HG03095 (cell line): ENCODE measurements at regions not wholly inside any gene's neighbourhood (a gene's known extent, or its start where the extent isn't known, plus 50 kb on each side); places are given as distances from the start of the nearest gene placed in this dataset.

ENCODE experiments used
- ATAC-seq: cut with Tn5 transposase; IDR thresholded peaks from one replicate; pipeline ENCODE4 v1.9.1; 2021; ENCODE audit warnings: moderate library complexity; ENCODE audit not compliant: unreplicated experiment

DNA sequence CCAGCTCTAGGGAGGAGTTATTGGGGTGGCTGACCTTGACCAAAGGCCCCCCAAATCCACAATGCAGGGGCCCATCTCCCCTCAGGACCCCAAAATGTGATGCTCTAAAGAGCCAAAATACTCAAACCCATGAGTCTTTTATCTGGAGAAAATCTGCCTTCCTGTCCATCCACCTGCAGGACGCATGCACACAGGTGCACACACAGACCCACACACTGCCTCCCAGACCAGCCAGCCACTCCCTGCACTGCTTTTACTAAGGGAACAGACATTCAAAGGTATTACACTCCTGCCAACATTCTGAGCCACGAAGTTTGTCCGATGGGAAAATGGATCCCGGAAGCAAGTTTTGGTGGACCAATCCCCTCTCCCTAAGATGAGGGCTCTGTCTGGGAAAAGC lies 76.1 kb upstream of the CDH5 start:
- ATAC-seq, result no peak

DNA sequence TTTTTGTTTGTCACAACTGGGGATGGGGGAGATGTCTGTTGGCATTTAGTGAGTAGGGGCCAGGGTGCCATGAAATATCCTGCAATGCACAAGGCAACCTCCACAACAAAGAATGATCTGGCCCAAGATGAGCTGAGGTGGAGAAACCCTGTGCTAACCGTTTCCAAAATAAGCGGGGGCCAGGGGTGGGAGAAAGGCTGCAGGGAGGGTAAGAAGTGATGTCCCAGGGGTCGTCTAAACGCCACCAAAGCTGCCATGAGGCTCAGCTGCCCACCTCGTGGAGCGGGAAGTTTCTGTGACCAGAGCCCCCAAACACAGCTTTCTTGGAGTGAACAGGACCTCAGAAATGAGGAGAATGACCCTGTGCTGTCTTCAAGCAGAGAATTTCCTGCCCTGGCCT lies 76.5 kb upstream of the CDH5 start:
- no peak for ATAC-seq

DNA sequence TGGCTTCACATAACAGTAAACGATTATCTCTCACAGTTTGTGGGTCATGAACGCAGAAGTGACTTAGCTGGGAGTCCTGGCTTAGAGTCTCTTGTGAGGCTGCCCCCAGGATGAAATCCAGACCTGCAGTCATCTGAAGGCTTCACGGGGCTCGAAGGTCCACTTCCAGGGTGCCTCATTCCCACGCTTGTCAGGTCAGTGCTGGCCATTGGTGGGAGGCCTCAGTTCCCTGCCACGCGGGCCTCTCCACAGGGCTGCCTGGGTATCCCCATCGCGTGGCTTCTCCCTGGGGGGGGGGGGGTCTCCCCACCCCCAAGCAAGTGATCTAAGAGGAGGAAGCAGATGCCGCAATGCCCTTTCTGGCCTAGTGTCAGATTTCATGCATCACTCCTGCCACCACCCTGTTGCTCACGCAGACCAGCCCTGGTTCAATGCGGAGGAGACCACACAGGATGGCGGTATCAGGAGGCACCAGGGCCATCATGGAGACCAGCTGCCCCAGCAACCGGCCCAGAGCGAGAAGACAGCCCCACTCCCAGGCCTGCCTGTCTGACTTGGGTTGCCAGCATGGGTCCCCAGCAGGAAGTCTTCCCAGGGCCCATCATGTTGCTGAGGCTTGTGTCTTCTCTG lies 77.3 kb upstream of the CDH5 start:
- ATAC-seq, result no peak

DNA sequence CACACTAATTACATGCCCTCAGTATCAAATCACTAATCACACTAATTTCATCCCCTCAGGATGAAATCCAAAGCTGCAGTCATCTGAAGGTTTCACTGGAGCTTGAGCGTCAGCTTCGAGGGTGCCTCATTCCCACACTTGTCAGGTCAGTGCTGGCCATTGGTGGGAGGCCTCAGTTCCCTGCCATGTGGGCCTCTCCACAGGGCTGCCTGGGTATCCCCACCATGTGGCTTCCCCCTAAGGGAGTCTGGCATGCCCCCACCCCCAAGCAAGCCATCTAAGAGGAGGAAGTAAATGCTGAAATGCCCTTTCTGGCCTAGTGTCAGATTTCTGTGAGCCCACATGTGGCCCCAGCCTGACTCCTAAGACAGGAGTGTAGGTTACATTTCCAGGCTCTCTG lies 78.6 kb upstream of the CDH5 start:
- no peak for ATAC-seq

DNA sequence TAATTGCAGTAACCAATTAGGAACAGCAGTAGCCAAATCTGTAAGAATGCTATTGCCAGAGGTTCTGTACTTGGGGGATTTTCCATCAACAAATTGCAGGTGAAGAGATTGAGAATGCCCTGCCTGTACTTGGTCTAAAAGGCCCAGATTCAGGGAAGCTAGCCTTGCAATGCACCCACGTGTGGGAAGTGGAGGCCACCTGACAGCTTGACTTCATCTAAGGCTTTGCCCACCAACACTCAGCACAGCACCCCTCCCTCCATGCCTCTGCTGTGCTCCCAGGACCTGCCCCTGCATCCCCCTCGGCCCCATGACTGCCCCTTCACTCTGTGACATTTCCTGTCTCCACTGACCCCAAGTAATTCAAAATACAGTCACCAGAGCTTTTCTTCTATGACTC lies 79.1 kb upstream of the CDH5 start:
- no peak for ATAC-seq

DNA sequence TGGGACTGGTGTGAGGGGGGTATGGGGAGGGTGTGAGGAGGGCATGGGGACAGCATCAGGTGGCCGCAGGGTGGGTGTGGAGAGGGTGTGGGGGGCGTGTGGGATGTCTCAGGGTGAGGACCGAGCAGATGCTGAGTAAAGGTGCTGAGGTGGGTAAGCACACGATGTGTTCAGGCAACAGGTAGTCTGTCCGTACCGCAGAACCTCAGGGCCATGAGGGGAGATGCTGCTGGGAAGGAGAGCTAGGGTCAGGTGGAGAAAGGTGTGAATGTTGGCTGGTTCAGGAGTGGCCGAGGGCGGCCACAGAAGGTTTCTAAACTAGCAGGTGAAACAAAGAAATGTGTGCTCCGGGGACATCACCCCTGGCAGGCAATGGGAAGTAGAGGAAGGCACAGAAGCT lies 80.0 kb upstream of the CDH5 start:
- no peak for ATAC-seq

DNA sequence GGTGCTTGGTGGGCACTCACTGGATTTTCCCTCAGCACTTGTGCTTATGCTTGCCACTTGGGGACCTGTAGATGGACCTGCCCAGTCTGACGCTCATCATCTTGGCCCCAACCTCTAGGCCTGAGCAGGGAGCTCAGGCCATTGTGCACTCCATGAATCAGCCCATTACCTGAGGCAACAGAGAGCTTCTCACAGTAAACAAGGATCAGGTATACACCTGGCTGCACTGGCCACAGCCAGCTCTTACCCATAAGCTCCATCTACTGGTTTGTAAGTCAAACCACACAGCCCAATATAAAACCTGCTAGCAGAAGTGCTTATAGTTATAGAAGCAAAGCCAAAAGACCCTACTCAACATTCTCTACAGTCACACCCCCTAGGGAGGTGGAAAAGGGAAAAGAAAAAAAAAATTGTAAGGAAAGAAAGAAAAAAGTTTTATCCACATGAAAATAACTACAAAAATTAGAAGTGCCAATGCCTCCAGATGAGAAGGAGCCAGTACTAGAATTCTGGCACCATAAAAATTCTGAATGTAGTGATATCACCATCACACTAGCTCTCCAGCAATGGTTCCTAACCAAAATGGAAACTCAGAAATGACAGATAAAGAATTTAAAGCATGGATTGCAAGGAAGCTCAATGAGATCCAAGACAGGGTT lies 87.8 kb upstream of the CDH5 start:
- ATAC-seq, result no peak

DNA sequence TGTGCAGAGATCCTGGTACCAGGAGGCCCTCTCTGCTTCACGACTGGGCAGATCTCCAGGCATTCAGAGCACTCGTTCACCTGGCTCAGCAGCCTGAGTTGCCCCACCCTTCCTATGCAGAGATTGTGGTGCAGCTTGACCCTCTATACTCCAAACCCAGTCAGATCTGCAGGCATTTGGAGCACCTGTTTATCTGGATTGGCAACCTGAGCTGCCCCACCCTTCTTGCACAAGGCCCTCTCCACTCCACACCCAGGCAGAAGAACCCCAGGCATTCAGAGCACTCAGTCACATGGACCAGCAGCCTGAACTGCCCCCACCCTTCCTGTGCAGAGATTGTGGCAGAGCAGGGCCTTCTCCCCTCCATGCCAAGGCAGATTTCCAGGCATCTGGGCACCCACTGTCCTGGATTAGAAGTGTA lies 88.4 kb upstream of the CDH5 start:
- ATAC-seq, result no peak

DNA sequence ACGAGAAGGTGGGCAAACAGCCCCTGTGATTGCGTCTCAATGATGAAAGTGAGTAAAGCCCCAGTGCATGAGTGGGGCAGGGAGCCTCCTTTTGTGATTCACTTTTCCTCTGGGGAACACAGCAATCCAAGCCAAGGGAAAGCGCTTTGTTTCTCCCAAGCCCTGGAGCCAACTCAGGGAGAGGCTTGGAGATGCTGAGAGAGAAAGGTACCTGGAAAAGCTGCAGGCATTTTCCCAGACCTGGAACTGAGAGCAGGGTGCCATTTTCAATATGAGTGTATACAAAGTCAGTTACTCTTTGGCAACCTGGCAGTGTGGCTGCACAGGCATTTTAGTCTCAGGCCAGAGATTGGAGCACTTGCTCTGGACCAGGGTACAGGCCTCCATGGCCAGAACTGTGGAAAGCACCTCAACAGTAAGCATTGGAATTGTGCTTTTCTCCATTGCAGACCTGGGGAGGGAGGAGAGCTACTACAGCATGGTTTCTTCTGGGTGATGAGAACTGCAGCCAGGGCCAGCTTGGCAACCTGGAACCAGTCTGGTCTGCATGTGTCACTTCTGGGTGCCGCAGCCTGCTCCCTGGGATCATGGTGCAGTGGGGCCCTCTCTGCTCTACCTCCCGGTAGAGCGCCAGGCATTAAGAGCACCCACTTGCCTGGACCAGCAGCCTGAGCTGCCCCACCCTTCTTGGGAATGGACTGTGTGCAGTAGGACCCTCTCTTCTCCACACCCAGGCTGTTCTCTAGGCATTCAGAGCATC lies 89.0 kb upstream of the CDH5 start:
- no peak for ATAC-seq

DNA sequence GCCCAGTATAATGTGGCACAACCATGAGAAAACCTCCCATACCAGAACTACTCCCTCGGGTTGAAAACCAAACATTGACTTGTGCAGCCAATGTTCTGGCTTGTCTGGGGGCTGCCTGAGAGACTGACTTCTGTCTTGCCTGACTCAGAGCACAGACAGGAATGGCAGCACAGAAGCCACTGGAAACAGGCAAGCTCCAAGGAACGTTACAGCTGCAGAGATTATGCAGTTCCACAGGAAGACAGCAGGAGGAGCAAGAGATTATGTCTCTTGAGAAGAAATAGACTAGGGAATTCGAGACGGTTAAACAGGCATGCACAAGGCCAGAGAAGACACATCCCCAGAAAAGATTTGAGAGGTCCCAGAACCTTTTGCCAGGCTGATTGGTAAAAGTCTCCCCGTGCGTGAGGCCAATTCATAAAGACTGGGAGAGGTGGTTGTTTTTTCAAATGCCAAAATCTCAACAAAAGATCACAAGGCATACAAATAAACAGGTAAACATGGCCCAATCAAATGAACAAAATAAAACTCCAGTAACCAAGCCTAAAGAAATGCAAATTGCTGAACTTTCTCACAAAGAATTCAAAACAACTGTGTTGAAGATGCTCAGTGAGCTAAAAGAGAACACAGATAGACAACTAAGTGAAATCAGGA lies 90.6 kb upstream of the CDH5 start:
- no peak for ATAC-seq

DNA sequence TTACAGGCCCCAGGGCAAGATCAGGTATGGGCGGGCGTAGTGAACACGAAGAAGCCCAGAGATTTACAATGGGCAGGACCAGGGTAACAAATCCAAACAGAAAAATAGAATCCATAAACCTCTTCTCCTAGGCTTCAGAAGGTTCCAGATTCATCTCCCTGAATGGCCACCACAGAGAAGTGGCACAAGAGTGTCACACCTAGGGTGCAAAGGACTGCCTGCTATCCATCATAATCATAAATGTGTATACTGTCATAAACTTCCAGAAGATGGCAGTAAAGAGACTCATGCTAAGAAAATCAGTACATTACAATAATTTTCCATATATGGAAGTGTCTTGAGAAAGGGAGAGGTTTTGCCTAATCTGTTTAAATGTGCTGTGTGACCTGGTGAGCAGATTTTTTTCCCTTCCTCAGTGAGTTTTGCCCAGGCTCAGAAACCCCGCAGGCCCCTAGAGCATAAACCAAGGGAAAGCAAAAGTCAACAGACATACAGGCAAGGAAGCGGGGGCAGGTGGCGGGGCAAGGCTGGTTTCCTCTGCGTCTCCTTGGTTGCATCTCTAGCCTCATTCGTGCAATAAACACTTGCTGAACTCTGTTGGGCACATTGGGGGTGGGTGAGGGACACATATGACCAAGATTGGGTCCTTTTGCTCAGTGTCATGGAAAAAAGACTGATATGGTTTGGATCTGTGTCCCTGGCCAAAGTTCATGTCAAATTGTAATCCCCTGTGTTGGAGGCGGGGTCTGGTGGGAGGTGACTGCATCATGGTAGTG lies 92.0 kb upstream of the CDH5 start:
- ATAC-seq, result no peak

DNA sequence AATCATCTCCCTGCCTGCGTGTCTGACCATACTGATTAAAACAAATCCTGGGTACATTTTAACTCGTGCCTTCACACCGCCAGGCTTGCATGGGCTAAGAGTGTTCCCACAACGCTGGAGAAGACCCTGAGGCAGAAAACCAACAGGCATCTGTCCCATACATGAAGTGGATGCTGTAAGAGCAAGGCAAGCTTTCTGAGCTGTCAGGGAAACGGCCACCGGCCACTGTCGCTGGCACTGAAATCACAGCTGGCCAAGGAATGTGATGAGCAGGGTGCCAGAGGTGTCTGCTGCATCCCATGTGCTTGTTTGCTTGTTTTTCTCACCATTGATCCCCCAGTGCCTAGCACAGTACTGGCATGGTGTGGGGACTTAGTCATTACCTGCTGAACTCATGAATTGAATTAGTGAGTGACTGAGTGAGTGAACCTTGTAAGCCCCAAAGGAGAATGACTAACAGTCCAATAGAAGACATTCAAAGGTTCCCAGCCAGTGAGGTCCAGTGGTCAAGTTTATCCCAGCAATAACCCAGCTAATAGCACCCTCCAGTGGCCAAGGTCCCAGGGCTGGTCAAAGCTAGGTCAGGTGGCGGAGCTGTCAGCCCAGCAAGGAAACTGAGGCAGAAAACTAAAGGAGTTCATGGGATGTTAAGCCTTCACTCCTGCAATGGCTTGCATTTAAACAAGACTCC lies 92.7 kb upstream of the CDH5 start:
- ATAC-seq, result no peak

DNA sequence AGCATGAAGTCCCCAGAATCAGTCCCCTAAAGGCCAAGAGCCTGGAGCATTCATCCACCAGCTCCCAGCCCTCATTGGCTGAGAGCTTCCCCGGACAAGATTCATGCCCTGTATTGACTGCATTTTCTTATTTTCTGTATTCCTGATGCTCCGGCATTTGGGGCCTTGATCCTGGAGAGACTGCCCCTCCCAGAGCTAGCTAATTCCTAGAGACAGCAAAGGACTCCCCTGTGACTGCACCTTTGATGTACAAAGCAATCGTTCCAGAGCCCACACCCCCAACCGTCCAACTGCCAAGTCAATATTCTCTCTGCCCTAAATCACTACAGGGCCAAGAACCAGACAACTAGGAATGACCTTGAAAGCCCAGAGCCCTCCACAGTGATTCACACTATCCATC lies 93.4 kb upstream of the CDH5 start:
- no peak for ATAC-seq

DNA sequence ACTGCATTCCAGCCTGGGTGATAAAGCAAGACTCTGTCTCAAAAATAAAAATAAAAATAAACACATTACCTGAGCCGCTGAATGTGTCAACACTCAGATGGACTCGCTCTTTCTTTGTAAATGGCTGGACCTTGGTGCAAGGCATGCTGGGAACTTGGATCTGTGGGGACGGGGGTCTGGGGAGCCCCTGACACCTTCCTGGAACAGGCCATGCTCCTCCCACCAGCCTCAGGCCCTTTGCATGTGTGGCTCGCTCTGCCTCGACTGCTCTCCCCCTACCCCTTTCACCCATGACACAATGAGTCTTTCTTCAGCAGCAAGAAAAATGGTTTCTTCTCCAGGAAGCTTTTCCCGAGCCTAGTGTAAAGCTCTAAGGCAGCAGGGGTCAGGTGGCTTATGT lies 94.0 kb upstream of the CDH5 start:
- ATAC-seq, result no peak

DNA sequence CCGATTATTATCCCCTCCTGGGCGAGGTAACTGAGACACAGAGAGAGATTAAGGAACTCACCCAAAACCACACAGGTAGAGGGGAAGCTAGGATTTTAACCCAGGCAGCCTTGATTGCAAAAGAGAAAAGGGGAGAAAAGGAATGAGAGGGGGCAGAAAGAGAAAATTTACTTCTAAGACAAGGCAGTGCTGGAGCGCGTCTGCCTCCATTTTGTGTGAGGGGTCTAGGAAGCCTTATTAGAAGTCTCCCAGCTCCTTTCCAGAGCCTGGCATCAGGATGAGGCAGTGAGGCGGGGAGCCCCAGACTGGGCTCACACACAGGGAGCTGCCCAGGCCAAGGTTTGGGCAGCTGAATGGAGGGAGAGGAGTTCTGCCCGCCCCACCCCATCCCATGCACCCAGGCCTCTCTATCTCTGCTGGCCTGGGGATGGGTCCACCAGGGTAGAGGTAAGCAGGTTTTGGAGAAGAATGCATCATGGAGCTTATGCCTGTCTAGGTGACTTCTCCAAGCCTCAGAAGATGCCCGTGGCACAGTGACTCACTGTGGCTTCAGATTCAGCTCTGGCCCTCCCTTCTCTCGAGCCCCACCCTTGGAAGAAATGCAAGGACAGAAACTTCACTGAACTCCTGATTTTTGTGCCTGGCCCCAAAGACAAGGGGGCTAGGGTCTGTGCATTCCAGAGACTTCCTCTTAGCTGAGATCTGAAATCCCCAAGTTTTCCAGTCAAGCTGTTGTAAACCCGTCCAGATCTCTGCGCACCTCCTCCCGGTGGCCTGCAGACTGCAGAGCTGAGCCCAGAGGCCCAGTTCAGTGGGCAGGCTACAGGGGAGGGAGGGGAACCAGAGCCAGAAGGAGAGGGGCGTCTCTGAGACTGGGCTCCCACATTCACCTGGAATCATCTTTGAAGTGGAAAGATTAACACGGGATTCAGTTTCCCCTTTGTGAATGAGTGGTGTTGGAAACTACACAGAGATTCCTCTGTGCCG lies 95.1 kb upstream of the CDH5 start:
- ATAC-seq, result no peak

DNA sequence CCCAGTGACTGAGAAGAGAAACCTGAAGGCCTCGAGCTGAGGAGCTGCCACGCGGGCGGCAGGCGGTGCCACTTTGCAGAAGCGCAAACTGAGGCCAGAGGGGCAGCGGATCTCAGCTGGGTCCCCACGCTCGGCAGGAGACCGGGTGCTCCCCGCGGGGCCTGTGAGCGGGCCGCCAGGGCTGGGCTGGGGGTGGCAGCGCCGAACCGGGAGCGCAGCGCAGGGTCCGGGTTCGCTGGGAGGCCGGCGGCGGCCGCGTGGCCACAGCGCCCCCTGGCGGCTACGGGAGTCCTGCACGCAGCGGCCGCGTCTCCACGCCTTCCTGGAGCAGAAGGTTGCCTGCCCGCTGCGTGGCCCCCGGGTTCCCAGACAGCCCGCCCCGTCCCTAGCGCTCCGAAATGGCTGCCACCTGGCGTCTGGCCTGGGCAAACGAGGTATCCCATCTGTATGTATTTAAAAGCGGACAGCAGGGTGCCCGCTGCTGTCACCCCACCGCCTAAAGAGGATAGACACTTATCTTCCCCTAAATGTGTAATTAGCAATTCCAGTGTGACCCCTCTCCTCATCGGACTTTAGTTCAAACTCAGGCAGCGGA lies 96.1 kb upstream of the CDH5 start:
- ATAC-seq, result no peak

DNA sequence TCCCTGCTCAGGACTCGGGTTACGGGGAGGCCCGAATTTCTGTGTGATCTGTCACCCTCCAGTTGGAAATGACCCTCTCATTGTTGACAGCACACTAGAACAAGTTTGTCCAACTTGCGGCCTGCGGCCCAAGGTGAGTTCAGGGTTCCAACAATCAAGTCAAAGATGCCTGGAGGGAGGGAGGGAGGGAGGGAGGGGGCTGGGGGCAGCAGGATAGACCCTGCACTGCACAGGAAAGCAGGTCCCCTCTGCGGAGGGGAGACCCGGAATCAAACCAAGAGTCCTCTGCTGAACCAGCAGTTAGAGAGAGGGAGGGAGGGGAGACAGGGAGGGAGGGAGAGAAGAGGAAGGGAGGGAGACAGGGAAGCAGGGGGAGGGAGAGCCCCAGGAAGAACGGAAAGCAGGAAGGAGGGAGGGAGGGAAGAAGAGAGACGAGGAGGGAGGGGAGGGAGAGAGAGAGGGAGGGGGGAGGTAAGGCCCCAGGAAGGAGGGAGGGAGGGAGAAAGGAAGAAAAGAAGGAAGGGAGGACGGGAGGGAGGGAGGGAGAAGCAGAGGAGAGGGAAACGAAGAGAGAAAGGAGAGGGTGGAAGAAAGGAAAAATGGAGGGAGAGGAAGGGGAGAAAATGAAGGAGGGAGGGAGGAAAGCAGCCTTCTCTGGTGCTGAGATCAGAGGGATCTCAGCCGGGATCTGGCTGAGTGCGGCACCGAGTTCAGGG lies 96.7 kb upstream of the CDH5 start:
- ATAC-seq, result no peak

DNA sequence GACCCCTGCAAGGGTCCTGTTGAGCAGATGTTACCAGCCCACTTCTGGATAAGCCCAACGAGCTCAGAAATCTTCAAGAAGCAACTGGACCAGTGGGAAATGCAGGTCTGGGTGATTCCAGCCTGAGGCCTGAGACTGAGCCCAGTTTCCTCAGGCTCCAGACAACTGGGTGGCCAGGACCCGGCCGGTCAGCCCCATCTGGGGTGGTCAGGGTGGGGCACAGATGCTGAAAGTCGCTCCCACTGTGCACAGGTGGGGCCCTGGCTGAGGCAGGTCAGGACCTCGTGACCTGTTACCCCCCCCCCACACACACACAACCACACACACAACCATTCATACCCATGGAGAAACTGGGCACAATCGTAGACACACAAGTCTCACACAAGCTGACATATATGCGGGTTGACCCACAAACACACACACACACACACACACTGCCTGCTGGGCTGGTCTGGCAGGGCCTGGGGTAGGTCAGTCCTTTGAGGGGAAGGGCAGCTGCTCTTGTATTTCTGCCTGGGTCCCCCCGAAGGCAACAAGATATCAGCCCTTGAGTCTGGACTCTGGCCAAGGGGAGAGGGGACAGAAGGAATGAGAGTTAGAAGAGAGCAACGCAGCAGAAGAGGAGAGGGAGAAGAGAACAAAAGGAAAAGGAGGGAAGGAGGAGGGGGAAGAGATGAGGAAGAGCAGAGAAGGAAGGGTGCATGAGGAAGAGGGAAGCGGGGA lies 99.0 kb upstream of the CDH5 start:
- no peak for ATAC-seq
